Thoracic aorta (tissue), 2 donors: ENCODE measurements at regions not wholly inside any gene's neighbourhood (a gene's known extent, or its start where the extent isn't known, plus 50 kb on each side); places are given as distances from the start of the nearest gene placed in this dataset.

Experiments used
- ATAC-seq: fragments of 150-250 bp; one replicate; pipeline ENCODE4 v1.8.0; 2017; ENCODE audit warnings: low read depth; ENCODE audit not compliant: insufficient number of reproducible peaks, low FRiP score
- DNase-seq: peaks from one replicate; pipeline ENCODE4 v3.0.0-alpha.2; 2020; ENCODE audit warnings: low spot score
- H3K27ac ChIP-seq, 2 donors: fragments of 200-600 bp; sonication (generic); 1 replicate in 1 of 2; 2 replicates in 1 of 2; pipeline ENCODE4 v1.5.1; 2016; ENCODE audit warnings: mild to moderate bottlenecking in 2 of 2, moderate library complexity in 2 of 2
- H3K27me3 ChIP-seq: fragments of 200-600 bp; sonication (generic); replicated peaks from 2 replicates; pipeline ENCODE4 v1.6.0; 2016; ENCODE audit warnings: mild to moderate bottlenecking; ENCODE audit not compliant: insufficient read depth
- H3K36me3 ChIP-seq: fragments of 200-600 bp; sonication (generic); one replicate; pipeline ENCODE4 v1.5.1; 2016
- H3K4me1 ChIP-seq, 2 donors: fragments of 200-600 bp; sonication (generic); 1 replicate in 1 of 2; 2 replicates in 1 of 2; pipeline versions ENCODE4 v1.5.1 to v1.6.0; 2016; ENCODE audit warnings: low read depth in 2 of 2, mild to moderate bottlenecking in 1 of 2; ENCODE audit not compliant: control insufficient read depth in 1 of 2
- H3K4me3 ChIP-seq: fragments of 200-600 bp; sonication (generic); 2 replicates; pipeline ENCODE4 v1.5.1; 2016; ENCODE audit warnings: mild to moderate bottlenecking
- H3K9me3 ChIP-seq: fragments of 200-600 bp; sonication (generic); 2 replicates; pipeline ENCODE4 v1.5.1; 2016
- CTCF ChIP-seq: fragments of 200-600 bp; sonication (generic); IDR thresholded peaks from one replicate; pipeline ENCODE4 v1.5.1; 2019; ENCODE audit warnings: antibody characterized with exemption

- no peak for ATAC-seq
- TF ChIP-seq CTCF: no peak
- no peaks in the 10 kb centered on the region for H3K9me3 ChIP-seq
These were observed 161.4 kb upstream of the GYPC start for GRCh38 chr2:126494593-126494992.

GRCh38 chr2:126495189-126495588 lies 160.8 kb upstream of the GYPC start:
- no peaks in the 10 kb centered on the region for H3K36me3 ChIP-seq
- no peaks in the 10 kb centered on the region for H3K27me3 ChIP-seq
- ATAC-seq: no peak
- no peaks in the 10 kb centered on the region for H3K9me3 ChIP-seq
- DNase-seq: no peak
- H3K27ac ChIP-seq: no peak overlapping the region
- H3K4me1 ChIP-seq: no peaks in the 10 kb centered on the region
- no peak for TF ChIP-seq CTCF
- H3K4me3 ChIP-seq: no peak overlapping the region

More at GRCh38 chr2:126494593-126494992, 161.4 kb upstream of the GYPC start:
- no peaks in the 10 kb centered on the region for H3K4me1 ChIP-seq
- H3K36me3 ChIP-seq: no peaks in the 10 kb centered on the region
- H3K27ac ChIP-seq: no peak overlapping the region
- DNase-seq: no peak
- H3K4me3 ChIP-seq: no peak overlapping the region
- H3K27me3 ChIP-seq: no peaks in the 10 kb centered on the region

- Histone ChIP-seq H3K36me3 (no peaks in the 10 kb centered on the region), H3K4me1 (no peaks in the 10 kb centered on the region), H3K4me3 (no peak overlapping the region), H3K27ac (no peak overlapping the region), H3K27me3 (no peaks in the 10 kb centered on the region), H3K9me3 (no peaks in the 10 kb centered on the region)
- DNase-seq (no peak), ATAC-seq (no peak)
- TF ChIP-seq CTCF: no peak
These were observed 159.5 kb upstream of the GYPC start for GRCh38 chr2:126496493-126496892.

GRCh38 chr2:126503476-126503875 lies 152.5 kb upstream of the GYPC start:
- no peak for DNase-seq
- Histone ChIP-seq H3K27ac (no peak overlapping the region), H3K27me3 (no peaks in the 10 kb centered on the region), H3K4me1 (no peaks in the 10 kb centered on the region), H3K9me3 (no peaks in the 10 kb centered on the region), H3K36me3 (no peaks in the 10 kb centered on the region), H3K4me3 (no peak overlapping the region)
- TF ChIP-seq CTCF: no peak
- no peak for ATAC-seq

- H3K9me3 ChIP-seq: no peaks in the 10 kb centered on the region
- no peaks in the 10 kb centered on the region for H3K4me1 ChIP-seq
- DNase-seq: no peak
- H3K27me3 ChIP-seq: no peaks in the 10 kb centered on the region
- no peak overlapping the region for H3K4me3 ChIP-seq
- no peak overlapping the region for H3K27ac ChIP-seq
- TF ChIP-seq CTCF: no peak
- H3K36me3 ChIP-seq: no peaks in the 10 kb centered on the region
- no peak for ATAC-seq
These were observed 151.0 kb upstream of the GYPC start for GRCh38 chr2:126504949-126505348.
